ENCODE measurements at regions not wholly inside any gene's neighbourhood (a gene's known extent, or its start where the extent isn't known, plus 50 kb on each side); places are given as distances from the start of the nearest gene placed in this dataset.

GRCh38 chr6:84521511-84521910 lies 242.9 kb downstream of the TBX18 start:
- TF ChIP-seq TCF12 (IDR thresholded peaks at IDR 0.05; ENCODE audit: low read depth) (no peak), FOXM1 (IDR thresholded peaks at IDR 0.05; ENCODE audit: borderline replicate concordance, low read depth) (no peak), TAF1 (IDR thresholded peaks at IDR 0.05; ENCODE audit: low read depth) (no peak), NFIC (IDR thresholded peaks at IDR 0.05) (no peak), RAD21 (IDR thresholded peaks at IDR 0.05; ENCODE audit: low read depth) (no peak), YY1 (IDR thresholded peaks at IDR 0.05; ENCODE audit: low read depth) (no peak), EGR1 (IDR thresholded peaks at IDR 0.05) (no peak), REST (IDR thresholded peaks at IDR 0.05; ENCODE audit: low read depth) (no peak), ZBTB7A (IDR thresholded peaks at IDR 0.05; ENCODE audit: low read depth) (no peak), CEBPB (IDR thresholded peaks at IDR 0.05) (no peak), MAX (IDR thresholded peaks at IDR 0.05) (no peak)

GRCh38 chr6:84517741-84518530 lies 246.5 kb downstream of the TBX18 start:
- no peak for TF ChIP-seq USF1 (IDR thresholded peaks at IDR 0.05)
- TF ChIP-seq EP300 (IDR thresholded peaks at IDR 0.05; ENCODE audit: borderline replicate concordance) = no peak
- no peak for TF ChIP-seq TEAD4 (IDR thresholded peaks at IDR 0.05)
- TF ChIP-seq EGR1 (IDR thresholded peaks at IDR 0.05) = no peak
- TF ChIP-seq TCF12 (IDR thresholded peaks at IDR 0.05; ENCODE audit: low read depth) = no peak
- TF ChIP-seq CEBPB (IDR thresholded peaks at IDR 0.05) = no peak
- no peak for TF ChIP-seq MAX (IDR thresholded peaks at IDR 0.05)
- no peak for TF ChIP-seq YY1 (IDR thresholded peaks at IDR 0.05; ENCODE audit: low read depth)

GRCh38 chr6:84516154-84516553 lies 248.2 kb downstream of the TBX18 start:
- no peak for TF ChIP-seq ZBTB7A (IDR thresholded peaks at IDR 0.05; ENCODE audit: low read depth)
- TF ChIP-seq CREB1 (IDR thresholded peaks at IDR 0.05; ENCODE audit: low read depth) = no peak
- TF ChIP-seq EP300 (IDR thresholded peaks at IDR 0.05; ENCODE audit: borderline replicate concordance) = no peak
- no peak for TF ChIP-seq TAF1 (IDR thresholded peaks at IDR 0.05; ENCODE audit: low read depth)
- no peak for TF ChIP-seq CEBPB (IDR thresholded peaks at IDR 0.05)
- TF ChIP-seq MAX (IDR thresholded peaks at IDR 0.05) = no peak
- no peak for TF ChIP-seq NFIC (IDR thresholded peaks at IDR 0.05)
- TF ChIP-seq RAD21 (IDR thresholded peaks at IDR 0.05; ENCODE audit: low read depth) = no peak
- no peak for TF ChIP-seq REST (IDR thresholded peaks at IDR 0.05; ENCODE audit: low read depth)
- TF ChIP-seq EGR1 (IDR thresholded peaks at IDR 0.05) = no peak
- no peak for TF ChIP-seq TEAD4 (IDR thresholded peaks at IDR 0.05)
- no peak for TF ChIP-seq YY1 (IDR thresholded peaks at IDR 0.05; ENCODE audit: low read depth)
- TF ChIP-seq TCF12 (IDR thresholded peaks at IDR 0.05; ENCODE audit: low read depth) = no peak
- TF ChIP-seq USF1 (IDR thresholded peaks at IDR 0.05) = no peak
- no peak for TF ChIP-seq FOXM1 (IDR thresholded peaks at IDR 0.05; ENCODE audit: borderline replicate concordance, low read depth)

- TF ChIP-seq TCF12 (IDR thresholded peaks at IDR 0.05; ENCODE audit: low read depth) (no peak), REST (IDR thresholded peaks at IDR 0.05; ENCODE audit: low read depth) (no peak), RAD21 (IDR thresholded peaks at IDR 0.05; ENCODE audit: low read depth) (no peak), ZBTB7A (IDR thresholded peaks at IDR 0.05; ENCODE audit: low read depth) (no peak), CEBPB (IDR thresholded peaks at IDR 0.05) (no peak), NFIC (IDR thresholded peaks at IDR 0.05) (no peak)
These were observed 249.3 kb downstream of the TBX18 start for GRCh38 chr6:84515067-84515466.
